GM12891 (cell line): ENCODE measurements at regions not wholly inside any gene's neighbourhood (a gene's known extent, or its start where the extent isn't known, plus 50 kb on each side); places are given as distances from the start of the nearest gene placed in this dataset.

Experiments
- POLR2A ChIP-seq: IDR thresholded peaks from 2 replicates; pipeline ENCODE4 v1.6.1; 2011; ENCODE audit warnings: low read depth, low read length, control low read depth
- POLR2AphosphoS5 ChIP-seq: IDR thresholded peaks from 2 replicates; pipeline ENCODE4 v1.6.1; 2011; ENCODE audit warnings: low read depth, low read length, control low read depth
- SPI1 ChIP-seq: IDR thresholded peaks from 2 replicates; pipeline ENCODE4 v1.6.1; 2011; ENCODE audit warnings: low read depth, low read length, control low read depth
- TAF1 ChIP-seq: IDR thresholded peaks from 2 replicates; pipeline ENCODE4 v1.6.1; 2011; ENCODE audit warnings: low read depth, low read length, control low read depth

DNA sequence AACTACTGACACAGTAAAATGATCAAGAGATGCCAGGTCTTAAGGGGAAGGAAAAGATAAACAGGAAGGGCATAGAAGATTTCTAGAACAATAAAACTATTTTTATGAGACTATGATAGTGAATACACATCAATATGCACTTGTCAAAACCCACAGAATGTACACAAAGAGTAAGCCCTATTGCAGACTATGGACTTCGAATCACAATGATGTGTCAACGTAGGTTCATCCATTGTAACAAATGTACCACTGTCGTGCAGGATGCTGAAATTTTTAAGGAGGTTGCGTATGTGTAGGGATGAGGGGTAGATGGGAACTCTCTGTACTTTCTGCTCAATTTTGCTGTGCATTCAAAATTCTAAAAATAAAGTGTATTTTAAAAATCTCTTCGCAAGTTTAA lies 171.9 kb downstream of the KLF12 start:
- no peak for TF ChIP-seq POLR2A
- TF ChIP-seq POLR2AphosphoS5, result no peak
- TF ChIP-seq TAF1, result no peak
- no peak for TF ChIP-seq SPI1
